Retinal pigment epithelial cell (primary cell): ENCODE measurements at regions not wholly inside any gene's neighbourhood (a gene's known extent, or its start where the extent isn't known, plus 50 kb on each side); places are given as distances from the start of the nearest gene placed in this dataset.
A peak's percentile ranks its signal among the peaks of the same experiment; 100 is the strongest.
"Not testable (repeated sequence)": the region's sequence is repeated elsewhere in the genome, so short reads cannot be mapped to it uniquely, and the experiment has no call there.

Experiments
- DNase-seq: peaks from one replicate; pipeline ENCODE4 v3.0.0-alpha.2; 2010; ENCODE audit warnings: low read depth
- H3K4me3 ChIP-seq: 2 replicates; pipeline ENCODE4 v1.5.1; 2011; ENCODE audit warnings: mild to moderate bottlenecking, low read length, control low read depth, moderate library complexity
- CTCF ChIP-seq: conservative IDR thresholded peaks from 2 replicates; pipeline ENCODE4 v1.5.1; 2011; ENCODE audit warnings: low read depth, low read length, control low read depth, inconsistent platforms

GRCh38 chr12:83603106-83603505 lies 916.4 kb downstream of the TMTC2 start:
- no peak for DNase-seq
- no peak overlapping the region for H3K4me3 ChIP-seq
- no peak for TF ChIP-seq CTCF

- TF ChIP-seq CTCF = no peak
- DNase-seq = no peak
- H3K4me3 ChIP-seq = no peak overlapping the region
Measured at GRCh38 chr12:83575326-83575725, 888.6 kb downstream of the TMTC2 start.

- no peak for TF ChIP-seq CTCF
- no peak overlapping the region for H3K4me3 ChIP-seq
- DNase-seq = no peak
Measured at GRCh38 chr12:83574142-83574541, 887.4 kb downstream of the TMTC2 start.

- no peak overlapping the region for H3K4me3 ChIP-seq
- DNase-seq = peak; percentile 64
- TF ChIP-seq CTCF = no peak
Measured at GRCh38 chr12:83573671-83574070, 887.0 kb downstream of the TMTC2 start.

- DNase-seq = no peak
- no peak for TF ChIP-seq CTCF
- no peak overlapping the region for H3K4me3 ChIP-seq
Measured at GRCh38 chr12:83559650-83560049, 872.9 kb downstream of the TMTC2 start.

GRCh38 chr12:83556040-83556439 lies 869.3 kb downstream of the TMTC2 start:
- H3K4me3 ChIP-seq, DNase-seq: not testable (repeated sequence)

GRCh38 chr12:83541446-83541845 lies 854.7 kb downstream of the TMTC2 start:
- TF ChIP-seq CTCF = no peak
- no peak for DNase-seq

GRCh38 chr12:83538361-83538965 lies 851.8 kb downstream of the TMTC2 start:
- no peak for TF ChIP-seq CTCF
- no peak overlapping the region for H3K4me3 ChIP-seq
- no peak for DNase-seq

More at GRCh38 chr12:83541446-83541845, 854.7 kb downstream of the TMTC2 start:
- no peak overlapping the region for H3K4me3 ChIP-seq
